ENCODE measurements at regions not wholly inside any gene's neighbourhood (a gene's known extent, or its start where the extent isn't known, plus 50 kb on each side); places are given as distances from the start of the nearest gene placed in this dataset.

- Histone ChIP-seq H3K36me3 (ENCODE audit: control insufficient read depth, insufficient read depth, low read length) (no peaks in the 10 kb centered on the region), H3K27ac (ENCODE audit: low read depth, low read length) (no peak overlapping the region), H3K9me3 (ENCODE audit: control insufficient read depth, insufficient read depth, low read depth, low read length) (no peaks in the 10 kb centered on the region), H3K4me3 (ENCODE audit: low read depth, low read length) (peak overlapping the region; percentile 94; the same call in 1 of the 2 replicates), H3K27me3 (ENCODE audit: control insufficient read depth, insufficient read depth, low read length) (peaks cover 4% of the 10 kb centered on the region; the same call in 1 of the 2 replicates), H3K9ac (ENCODE audit: low read length) (no peak overlapping the region), H3K4me1 (ENCODE audit: control insufficient read depth, insufficient read depth, low read length) (0 out of 2 replicates have a peak, but pooled peaks cover 3% of the 10 kb centered on the region)
Observed at GRCh38 chr6:28585335-28585734, 59.7 kb downstream of the GPX5 start.

DNA sequence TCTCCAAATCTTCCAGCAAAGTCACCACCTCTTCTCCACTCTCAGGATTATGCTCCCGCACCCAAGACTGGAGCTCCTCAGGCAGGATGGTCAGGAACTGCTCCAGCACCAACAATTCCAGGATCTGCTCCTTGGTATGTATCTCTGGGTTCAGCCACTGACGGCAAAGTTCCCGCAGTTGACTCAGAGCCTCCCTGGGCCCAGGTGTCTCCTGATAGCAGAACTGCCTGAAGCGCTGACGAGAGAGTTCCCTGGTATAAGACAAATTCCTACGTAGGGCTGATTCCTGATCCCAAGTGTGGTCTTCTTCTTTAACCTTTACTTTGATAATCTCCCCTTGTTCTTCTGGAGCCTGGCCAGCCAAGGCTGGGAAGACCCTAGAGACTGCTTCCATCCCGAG, 60.6 kb downstream of the GPX5 start:
- H3K4me1 ChIP-seq (ENCODE audit: control insufficient read depth, insufficient read depth, low read length) = 0 out of 2 replicates have a peak, but pooled peaks cover 3% of the 10 kb centered on the region
- H3K9me3 ChIP-seq (ENCODE audit: control insufficient read depth, insufficient read depth, low read depth, low read length) = no peaks in the 10 kb centered on the region
- peak overlapping the region; percentile 94 for H3K4me3 ChIP-seq (ENCODE audit: low read depth, low read length)
- H3K36me3 ChIP-seq (ENCODE audit: control insufficient read depth, insufficient read depth, low read length) = no peaks in the 10 kb centered on the region
- peaks cover 14% of the 10 kb centered on the region for H3K27me3 ChIP-seq (ENCODE audit: control insufficient read depth, insufficient read depth, low read length)
- H3K9ac ChIP-seq (ENCODE audit: low read length) = peak overlapping the region; percentile 83
- no peak overlapping the region for H3K27ac ChIP-seq (ENCODE audit: low read depth, low read length)

DNA sequence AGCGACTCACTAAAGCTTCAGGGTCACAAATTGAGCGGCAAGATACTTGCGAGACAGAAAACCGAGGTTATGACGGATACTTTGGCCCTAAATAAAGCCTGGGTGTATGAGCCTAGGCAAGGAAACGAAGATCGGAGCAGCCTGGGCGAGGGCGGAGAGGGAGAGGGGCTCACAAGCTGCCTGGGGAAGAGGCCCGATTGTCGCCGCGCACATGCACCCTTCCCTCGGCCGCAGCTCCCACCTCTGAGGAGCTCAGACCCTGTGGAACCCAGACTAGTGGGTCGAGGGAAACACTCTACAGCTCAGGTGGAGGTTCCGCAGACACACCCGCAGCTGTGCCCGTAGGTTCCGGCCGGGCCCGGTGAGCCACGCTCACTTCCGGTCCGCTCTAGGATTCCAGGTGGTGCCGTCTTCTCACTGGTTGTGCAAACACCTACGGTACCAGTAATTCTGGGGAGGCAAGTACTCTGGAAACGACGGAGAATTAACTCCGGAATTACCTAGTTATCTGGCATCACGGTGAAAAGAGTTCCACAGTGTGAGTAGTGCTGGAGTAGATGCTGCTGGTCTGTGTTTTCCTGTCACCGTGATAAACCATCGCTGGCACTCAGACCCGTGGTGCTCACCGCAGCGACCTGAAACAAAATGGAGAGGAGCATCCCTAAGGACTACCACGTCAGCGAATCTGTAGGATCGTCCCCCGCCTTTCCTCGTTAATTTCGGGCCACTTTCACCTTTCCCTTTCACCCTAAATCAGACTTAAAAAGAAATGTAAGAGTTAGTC, 61.5 kb downstream of the GPX5 start:
- Histone ChIP-seq H3K9me3 (ENCODE audit: control insufficient read depth, insufficient read depth, low read depth, low read length) (no peaks in the 10 kb centered on the region), H3K27me3 (ENCODE audit: control insufficient read depth, insufficient read depth, low read length) (peaks cover 20% of the 10 kb centered on the region), H3K36me3 (ENCODE audit: control insufficient read depth, insufficient read depth, low read length) (no peaks in the 10 kb centered on the region), H3K27ac (ENCODE audit: low read depth, low read length) (peak overlapping the region; percentile 24; the same call in 1 of the 2 replicates), H3K4me1 (ENCODE audit: control insufficient read depth, insufficient read depth, low read length) (0 out of 2 replicates have a peak, but pooled peaks cover 3% of the 10 kb centered on the region), H3K9ac (ENCODE audit: low read length) (peak overlapping the region; percentile 83), H3K4me3 (ENCODE audit: low read depth, low read length) (peak overlapping the region; percentile 94)

DNA sequence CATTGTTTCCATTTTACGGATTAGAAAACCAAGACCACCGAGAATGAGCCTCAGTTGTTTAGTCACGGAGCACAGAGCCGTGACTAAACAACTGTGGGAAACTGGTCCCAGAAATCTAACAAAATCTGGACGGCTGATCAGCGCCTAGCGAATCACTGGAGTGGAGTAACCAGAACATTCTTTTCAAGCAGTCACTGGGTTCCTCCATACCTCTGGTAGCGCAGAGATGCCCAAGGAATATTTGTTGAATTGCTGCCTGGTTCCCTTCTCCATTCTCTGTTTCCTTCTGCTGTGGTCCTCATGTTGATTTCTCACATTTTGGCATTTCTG, 62.0 kb downstream of the GPX5 start:
- 0 out of 2 replicates have a peak, but pooled peaks cover 3% of the 10 kb centered on the region for H3K4me1 ChIP-seq (ENCODE audit: control insufficient read depth, insufficient read depth, low read length)
- H3K36me3 ChIP-seq (ENCODE audit: control insufficient read depth, insufficient read depth, low read length) = no peaks in the 10 kb centered on the region
- H3K9me3 ChIP-seq (ENCODE audit: control insufficient read depth, insufficient read depth, low read depth, low read length) = no peaks in the 10 kb centered on the region
- H3K27me3 ChIP-seq (ENCODE audit: control insufficient read depth, insufficient read depth, low read length) = peaks cover 20% of the 10 kb centered on the region
- peak overlapping the region; percentile 94 for H3K4me3 ChIP-seq (ENCODE audit: low read depth, low read length)
- H3K27ac ChIP-seq (ENCODE audit: low read depth, low read length) = peak overlapping the region; percentile 24; the same call in 1 of the 2 replicates
- peak overlapping the region; percentile 83 for H3K9ac ChIP-seq (ENCODE audit: low read length)

DNA sequence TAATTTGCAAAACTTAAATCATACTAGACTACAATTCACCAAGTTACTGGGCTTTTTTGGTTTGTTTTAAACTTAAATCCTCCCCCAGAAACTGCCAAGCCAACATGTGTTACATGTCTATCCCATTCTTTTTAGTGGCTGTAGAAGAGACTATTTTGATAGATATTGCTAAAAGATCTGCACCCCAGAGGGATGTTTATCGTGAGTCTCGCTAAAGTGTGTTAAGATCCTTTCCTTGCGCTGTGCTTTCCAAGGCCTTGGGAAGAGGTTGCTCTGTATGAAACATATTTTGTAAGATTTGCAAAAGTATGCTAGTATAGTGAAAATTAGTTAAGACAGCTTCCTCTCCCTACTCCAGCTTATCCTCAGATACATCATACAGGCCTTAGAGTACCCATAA, 63.0 kb downstream of the GPX5 start:
- Histone ChIP-seq H3K4me1 (ENCODE audit: control insufficient read depth, insufficient read depth, low read length) (0 out of 2 replicates have a peak, but pooled peaks cover 3% of the 10 kb centered on the region), H3K27me3 (ENCODE audit: control insufficient read depth, insufficient read depth, low read length) (peaks cover 20% of the 10 kb centered on the region), H3K9me3 (ENCODE audit: control insufficient read depth, insufficient read depth, low read depth, low read length) (no peaks in the 10 kb centered on the region), H3K4me3 (ENCODE audit: low read depth, low read length) (peak overlapping the region; percentile 94), H3K36me3 (ENCODE audit: control insufficient read depth, insufficient read depth, low read length) (no peaks in the 10 kb centered on the region), H3K9ac (ENCODE audit: low read length) (no peak overlapping the region), H3K27ac (ENCODE audit: low read depth, low read length) (no peak overlapping the region)

DNA sequence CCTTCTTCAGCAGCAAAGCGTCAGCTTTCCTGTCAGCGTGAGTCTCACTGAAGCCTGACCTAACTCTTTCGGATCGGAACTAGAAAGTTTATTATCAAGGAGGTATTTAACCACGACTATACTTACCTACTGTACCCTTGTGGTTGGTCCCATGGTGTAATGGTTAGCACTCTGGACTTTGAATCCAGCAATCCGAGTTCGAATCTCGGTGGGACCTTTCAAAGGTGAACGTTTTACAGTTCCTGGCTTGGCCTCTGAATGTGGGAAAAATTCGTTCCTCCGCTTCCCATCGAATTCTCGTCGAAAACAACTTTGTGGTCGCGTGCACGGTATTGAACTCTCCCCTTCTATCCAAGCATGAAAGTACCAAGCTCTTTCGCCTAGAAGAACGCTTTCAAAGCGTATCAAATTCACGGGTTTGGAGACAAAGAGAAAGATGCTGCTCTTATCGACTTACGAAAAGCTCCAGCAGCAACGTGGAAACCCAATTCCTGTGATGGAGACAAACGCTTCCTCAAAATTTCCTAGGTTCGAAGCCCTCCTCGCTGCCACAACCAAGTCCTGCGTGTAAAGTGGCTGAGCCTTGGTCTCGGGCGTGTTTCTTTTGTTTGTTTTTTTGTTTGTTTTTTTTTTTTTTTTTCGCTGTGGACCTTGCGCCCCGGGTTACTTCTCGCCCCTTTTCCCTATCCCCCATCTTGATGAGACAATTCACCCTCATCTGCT, 63.7 kb downstream of the GPX5 start:
- no peak overlapping the region for H3K27ac ChIP-seq (ENCODE audit: low read depth, low read length)
- H3K27me3 ChIP-seq (ENCODE audit: control insufficient read depth, insufficient read depth, low read length) = peaks cover 20% of the 10 kb centered on the region
- H3K4me3 ChIP-seq (ENCODE audit: low read depth, low read length) = peak overlapping the region; percentile 94
- 0 out of 2 replicates have a peak, but pooled peaks cover 3% of the 10 kb centered on the region for H3K4me1 ChIP-seq (ENCODE audit: control insufficient read depth, insufficient read depth, low read length)
- H3K9me3 ChIP-seq (ENCODE audit: control insufficient read depth, insufficient read depth, low read depth, low read length) = no peaks in the 10 kb centered on the region
- peak overlapping the region; percentile 76 for H3K9ac ChIP-seq (ENCODE audit: low read length)
- no peaks in the 10 kb centered on the region for H3K36me3 ChIP-seq (ENCODE audit: control insufficient read depth, insufficient read depth, low read length)

DNA sequence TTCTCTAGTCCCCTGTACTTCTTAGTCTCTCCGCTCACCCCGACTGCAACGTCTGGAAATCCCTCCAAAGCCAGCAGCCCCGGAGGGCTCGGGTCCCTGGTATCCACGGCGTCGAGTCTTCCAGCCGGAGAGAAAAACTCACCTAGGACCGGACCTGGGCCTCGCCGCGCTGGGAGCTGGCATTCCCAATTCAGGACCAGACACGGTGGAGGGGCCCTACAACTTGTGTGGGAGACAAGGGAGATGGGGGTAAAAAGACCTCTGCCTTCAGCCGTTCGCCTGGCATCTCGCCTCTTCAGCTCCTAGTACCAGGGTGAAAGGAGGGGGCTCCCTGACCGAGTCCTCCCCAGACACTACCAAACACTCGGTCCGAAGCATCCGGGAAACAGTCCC, 64.3 kb downstream of the GPX5 start:
- Histone ChIP-seq H3K4me1 (ENCODE audit: control insufficient read depth, insufficient read depth, low read length) (0 out of 2 replicates have a peak, but pooled peaks cover 3% of the 10 kb centered on the region), H3K9me3 (ENCODE audit: control insufficient read depth, insufficient read depth, low read depth, low read length) (no peaks in the 10 kb centered on the region), H3K4me3 (ENCODE audit: low read depth, low read length) (peak overlapping the region; percentile 66), H3K27me3 (ENCODE audit: control insufficient read depth, insufficient read depth, low read length) (peaks cover 20% of the 10 kb centered on the region), H3K36me3 (ENCODE audit: control insufficient read depth, insufficient read depth, low read length) (no peaks in the 10 kb centered on the region), H3K27ac (ENCODE audit: low read depth, low read length) (no peak overlapping the region), H3K9ac (ENCODE audit: low read length) (peak overlapping the region; percentile 76)

- no peaks in the 10 kb centered on the region for H3K4me1 ChIP-seq (ENCODE audit: control insufficient read depth, insufficient read depth, low read length)
- peak overlapping the region; percentile 49 for H3K9ac ChIP-seq (ENCODE audit: low read length)
- no peak overlapping the region for H3K27ac ChIP-seq (ENCODE audit: low read depth, low read length)
- no peaks in the 10 kb centered on the region for H3K27me3 ChIP-seq (ENCODE audit: control insufficient read depth, insufficient read depth, low read length)
- H3K9me3 ChIP-seq (ENCODE audit: control insufficient read depth, insufficient read depth, low read depth, low read length) = no peaks in the 10 kb centered on the region
- peak overlapping the region; percentile 88 for H3K4me3 ChIP-seq (ENCODE audit: low read depth, low read length)
- H3K36me3 ChIP-seq (ENCODE audit: control insufficient read depth, insufficient read depth, low read length) = no peaks in the 10 kb centered on the region
Observed at GRCh38 chr6:28597217-28597835, 71.6 kb downstream of the GPX5 start.

- no peak overlapping the region for H3K27ac ChIP-seq (ENCODE audit: low read depth, low read length)
- H3K4me3 ChIP-seq (ENCODE audit: low read depth, low read length) = peak overlapping the region; percentile 88
- no peaks in the 10 kb centered on the region for H3K27me3 ChIP-seq (ENCODE audit: control insufficient read depth, insufficient read depth, low read length)
- peak overlapping the region; percentile 49 for H3K9ac ChIP-seq (ENCODE audit: low read length)
- no peaks in the 10 kb centered on the region for H3K9me3 ChIP-seq (ENCODE audit: control insufficient read depth, insufficient read depth, low read depth, low read length)
- no peaks in the 10 kb centered on the region for H3K36me3 ChIP-seq (ENCODE audit: control insufficient read depth, insufficient read depth, low read length)
- no peaks in the 10 kb centered on the region for H3K4me1 ChIP-seq (ENCODE audit: control insufficient read depth, insufficient read depth, low read length)
Observed at GRCh38 chr6:28597924-28598722, 72.4 kb downstream of the GPX5 start.

Measured in HUES6 (cell line).